ENCODE measurements at regions not wholly inside any gene's neighbourhood (a gene's known extent, or its start where the extent isn't known, plus 50 kb on each side); places are given as distances from the start of the nearest gene placed in this dataset.

DNA sequence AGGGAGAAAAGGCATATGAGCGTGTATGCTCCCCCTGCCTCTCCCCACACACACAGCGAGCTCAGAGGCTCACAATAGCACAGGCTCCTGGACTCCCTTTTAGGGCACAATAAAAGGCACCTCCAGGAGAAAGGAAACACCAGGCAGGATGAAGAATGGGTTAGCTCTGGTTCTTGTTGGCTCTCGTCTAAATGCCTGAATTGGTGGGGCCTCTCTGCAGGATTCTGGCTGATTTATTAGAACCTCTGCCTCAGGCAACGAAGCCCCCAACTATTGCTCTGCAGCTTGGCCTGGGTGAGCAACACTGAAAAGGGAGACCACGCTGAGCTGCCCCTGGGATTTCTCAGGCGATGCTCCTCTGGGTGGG is 590.9 kb upstream of the PLXNA2 start:
- Histone ChIP-seq H3K4me1 (ENCODE audit: control insufficient read depth, insufficient read depth, low read length) (no peaks in the 10 kb centered on the region), H3K27ac (ENCODE audit: extremely low read depth, low read depth, low read length) (no peak overlapping the region), H3K4me3 (ENCODE audit: low read depth, low read length) (no peak overlapping the region), H3K36me3 (ENCODE audit: control insufficient read depth in 2 of 2, insufficient read depth in 1 of 2, low read length in 2 of 2) (no peaks in the 10 kb centered on the region), H3K9me3 (ENCODE audit: control insufficient read depth, insufficient read depth, low read depth, low read length) (no peaks in the 10 kb centered on the region)
- CTCF ChIA-PET, result interaction anchor here (0.7 kb wide), 1 partner anchor 409 kb away, joined by 3 read pairs; no protein-coding TSS in a partner anchor
- POLR2A ChIA-PET, result no interaction called here
- TF ChIP-seq ZBTB11 (tag by site-specific recombination; conservative IDR thresholded peaks at IDR 0.05; ENCODE audit: low read depth), result no peak

GRCh38 chr1:208835781-208836180 is 591.6 kb upstream of the PLXNA2 start:
- H3K4me3 ChIP-seq (ENCODE audit: low read depth, low read length), result no peak overlapping the region
- POLR2A ChIA-PET, result interaction anchor here (0.6 kb wide), 1 partner anchor 703 kb away, joined by 6 read pairs; no protein-coding TSS in a partner anchor
- no peaks in the 10 kb centered on the region for H3K36me3 ChIP-seq (ENCODE audit: control insufficient read depth in 2 of 2, insufficient read depth in 1 of 2, low read length in 2 of 2)
- no peak overlapping the region for H3K27ac ChIP-seq (ENCODE audit: extremely low read depth, low read depth, low read length)
- H3K9me3 ChIP-seq (ENCODE audit: control insufficient read depth, insufficient read depth, low read depth, low read length), result no peaks in the 10 kb centered on the region
- H3K4me1 ChIP-seq (ENCODE audit: control insufficient read depth, insufficient read depth, low read length), result no peaks in the 10 kb centered on the region
- TF ChIP-seq ZBTB8A (tag by site-specific recombination; IDR thresholded peaks at IDR 0.05) (no peak), ZNF140 (tag by site-specific recombination; IDR thresholded peaks at IDR 0.05) (no peak), ZNF558 (tag by site-specific recombination; IDR thresholded peaks at IDR 0.05) (no peak), BCL11B (tag by site-specific recombination; IDR thresholded peaks at IDR 0.05; ENCODE audit: low read depth) (no peak), ZBTB20 (tag by site-specific recombination; IDR thresholded peaks at IDR 0.05) (no peak)
- TF ChIP-seq, protein P1, sequence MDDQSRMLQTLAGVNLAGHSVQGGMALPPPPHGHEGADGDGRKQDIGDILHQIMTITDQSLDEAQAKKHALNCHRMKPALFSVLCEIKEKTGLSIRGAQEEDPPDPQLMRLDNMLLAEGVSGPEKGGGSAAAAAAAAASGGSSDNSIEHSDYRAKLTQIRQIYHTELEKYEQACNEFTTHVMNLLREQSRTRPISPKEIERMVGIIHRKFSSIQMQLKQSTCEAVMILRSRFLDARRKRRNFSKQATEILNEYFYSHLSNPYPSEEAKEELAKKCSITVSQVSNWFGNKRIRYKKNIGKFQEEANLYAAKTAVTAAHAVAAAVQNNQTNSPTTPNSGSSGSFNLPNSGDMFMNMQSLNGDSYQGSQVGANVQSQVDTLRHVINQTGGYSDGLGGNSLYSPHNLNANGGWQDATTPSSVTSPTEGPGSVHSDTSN (CRISPR knock-in tag; IDR thresholded peaks at IDR 0.05), result no peak
- TF ChIP-seq, protein P2, sequence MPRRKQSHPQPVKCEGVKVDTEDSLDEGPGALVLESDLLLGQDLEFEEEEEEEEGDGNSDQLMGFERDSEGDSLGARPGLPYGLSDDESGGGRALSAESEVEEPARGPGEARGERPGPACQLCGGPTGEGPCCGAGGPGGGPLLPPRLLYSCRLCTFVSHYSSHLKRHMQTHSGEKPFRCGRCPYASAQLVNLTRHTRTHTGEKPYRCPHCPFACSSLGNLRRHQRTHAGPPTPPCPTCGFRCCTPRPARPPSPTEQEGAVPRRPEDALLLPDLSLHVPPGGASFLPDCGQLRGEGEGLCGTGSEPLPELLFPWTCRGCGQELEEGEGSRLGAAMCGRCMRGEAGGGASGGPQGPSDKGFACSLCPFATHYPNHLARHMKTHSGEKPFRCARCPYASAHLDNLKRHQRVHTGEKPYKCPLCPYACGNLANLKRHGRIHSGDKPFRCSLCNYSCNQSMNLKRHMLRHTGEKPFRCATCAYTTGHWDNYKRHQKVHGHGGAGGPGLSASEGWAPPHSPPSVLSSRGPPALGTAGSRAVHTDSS (tag by site-specific recombination; IDR thresholded peaks at IDR 0.05), result no peak
- CTCF ChIA-PET, result interaction anchor here (0.5 to 0.9 kb wide), 3 partner anchors 23 to 371 kb away, joined by 3 read pairs; no protein-coding TSS in a partner anchor

DNA sequence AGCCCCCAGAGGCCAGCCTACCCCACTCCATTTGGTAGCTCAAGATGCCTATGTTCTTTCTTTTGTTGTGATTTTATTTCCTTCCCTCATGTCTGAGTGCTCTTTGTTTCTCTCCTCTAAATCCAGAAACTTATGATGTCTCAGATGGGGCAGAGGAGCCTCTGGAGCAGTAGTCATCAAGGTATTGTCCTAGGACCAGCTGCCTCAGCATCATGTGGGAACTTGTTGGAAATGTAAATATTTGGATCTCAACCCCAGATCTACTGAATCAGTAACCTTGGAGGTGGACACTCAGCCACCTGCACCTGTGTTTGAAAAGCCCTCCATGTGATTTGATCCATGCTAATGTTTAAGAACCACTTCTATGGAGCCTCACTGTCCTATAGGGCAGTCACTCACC is 593.1 kb upstream of the PLXNA2 start:
- H3K36me3 ChIP-seq (ENCODE audit: control insufficient read depth in 2 of 2, insufficient read depth in 1 of 2, low read length in 2 of 2), result no peaks in the 10 kb centered on the region
- H3K9me3 ChIP-seq (ENCODE audit: control insufficient read depth, insufficient read depth, low read depth, low read length), result no peaks in the 10 kb centered on the region
- no peaks in the 10 kb centered on the region for H3K4me1 ChIP-seq (ENCODE audit: control insufficient read depth, insufficient read depth, low read length)
- CTCF ChIA-PET, result no interaction called here
- H3K27ac ChIP-seq (ENCODE audit: extremely low read depth, low read depth, low read length), result no peak overlapping the region
- H3K4me3 ChIP-seq (ENCODE audit: low read depth, low read length), result no peak overlapping the region
- POLR2A ChIA-PET, result no interaction called here
- TF ChIP-seq ZNF830 (tag by site-specific recombination; IDR thresholded peaks at IDR 0.05; ENCODE audit: low read depth) (no peak), ZNF629 (tag by site-specific recombination; IDR thresholded peaks at IDR 0.05) (no peak), ZNF561 (tag by site-specific recombination; IDR thresholded peaks at IDR 0.05; ENCODE audit: borderline replicate concordance) (no peak), ZFP41 (tag by site-specific recombination; IDR thresholded peaks at IDR 0.05; ENCODE audit: borderline replicate concordance) (no peak), MYNN (tag by site-specific recombination; IDR thresholded peaks at IDR 0.05; ENCODE audit: borderline replicate concordance) (no peak), ZNF473 (tag by site-specific recombination; IDR thresholded peaks at IDR 0.05) (no peak), ZBTB10 (tag by site-specific recombination; IDR thresholded peaks at IDR 0.05) (no peak), ZBTB11 (tag by site-specific recombination; conservative IDR thresholded peaks at IDR 0.05; ENCODE audit: low read depth) (no peak), ZSCAN18 (tag by site-specific recombination; IDR thresholded peaks at IDR 0.05) (no peak), ZNF114 (tag by site-specific recombination; IDR thresholded peaks at IDR 0.05) (no peak)
